Stomach (tissue), 8 donors: ENCODE measurements at regions not wholly inside any gene's neighbourhood (a gene's known extent, or its start where the extent isn't known, plus 50 kb on each side); places are given as distances from the start of the nearest gene placed in this dataset.

ENCODE experiments used
- DNase-seq, 2 donors: peaks; one replicate each; pipeline versions ENCODE4 v3.0.0 to v3.0.0-alpha.2; 2013 to 2019
- H3K27ac ChIP-seq, 5 donors: fragments of 200-600 bp in 4 of 5; sonication (generic) in 4 of 5; one replicate each; pipeline ENCODE4 v1.5.1; 2013 to 2019; ENCODE audit warnings: mild to moderate bottlenecking in 1 of 5, moderate library complexity in 1 of 5
- H3K27me3 ChIP-seq, 3 donors: fragments of 200-600 bp; sonication (generic); one replicate each; pipeline ENCODE4 v1.5.1; 2017 to 2019; ENCODE audit warnings: mixed run types in 1 of 3
- H3K36me3 ChIP-seq, 4 donors: fragments of 200-600 bp; sonication (generic); 1 replicate in 3 of 4; 2 replicates in 1 of 4; pipeline ENCODE4 v1.5.1; 2016 to 2019
- H3K4me1 ChIP-seq, 4 donors: fragments of 200-600 bp; sonication (generic); one replicate each; pipeline ENCODE4 v1.5.1; 2016 to 2019
- H3K4me3 ChIP-seq, 4 donors: fragments of 200-600 bp; sonication (generic) in 3 of 4; one replicate each; pipeline ENCODE4 v1.5.1; 2016 to 2019; ENCODE audit warnings: mild to moderate bottlenecking in 1 of 4
- H3K9me3 ChIP-seq, 4 donors: fragments of 200-600 bp; sonication (generic); one replicate each; pipeline ENCODE4 v1.5.1; 2016 to 2019
- EP300 ChIP-seq: sonication (generic); formaldehyde crosslinking; IDR thresholded peaks from one replicate; pipeline ENCODE4 v1.6.1; 2017; ENCODE audit warnings: antibody characterized with exemption
- POLR2A ChIP-seq, 4 donors: fragments of 450-650 bp; IDR thresholded peaks; one replicate each; pipeline ENCODE4 v1.6.1; 2016; ENCODE audit warnings: antibody characterized with exemption in 4 of 4, control low read depth in 2 of 4, mild to moderate bottlenecking in 1 of 4, moderate library complexity in 1 of 4
- POLR2AphosphoS5 ChIP-seq, 3 donors: sonication (generic); formaldehyde crosslinking; IDR thresholded peaks; one replicate each; pipeline ENCODE4 v1.6.1; 2016; ENCODE audit warnings: antibody characterized with exemption in 3 of 3
- WGBS, 5 donors: extraction: QIAGEN DNeasy Blood & Tissue Kit in 3 of 5; methylation state at CpG; one replicate each; pipeline versions ENCODE4 v1.1.5 to v1.1.7; 2013 to 2018; 5-methylcytosine and 5-hydroxymethylcytosine counted together
- intact Hi-C: fragments of 100-400 bp; cut with DNase I; formaldehyde crosslinking; loops from one replicate; pipeline ENCODE4 v1.15.1; 2023; ENCODE audit warnings: low total_unique reads
- TF ChIP-seq, protein P1 (sequence below), 7 experiments: fragments of 450-650 bp in 4 of 7; fragments of 200-600 bp in 3 of 7; sonication (generic) in 3 of 7; IDR thresholded peaks; one replicate each; pipeline ENCODE4 v1.5.1; 2016 to 2019; ENCODE audit warnings: antibody characterized with exemption in 7 of 7, control low read depth in 2 of 7, mild to moderate bottlenecking in 1 of 7
- donor health status: healthy with polysubstance abuse.
- donor health status: Bipolar disorder and iron deficiency.
- donor health status: healthy.

DNA sequence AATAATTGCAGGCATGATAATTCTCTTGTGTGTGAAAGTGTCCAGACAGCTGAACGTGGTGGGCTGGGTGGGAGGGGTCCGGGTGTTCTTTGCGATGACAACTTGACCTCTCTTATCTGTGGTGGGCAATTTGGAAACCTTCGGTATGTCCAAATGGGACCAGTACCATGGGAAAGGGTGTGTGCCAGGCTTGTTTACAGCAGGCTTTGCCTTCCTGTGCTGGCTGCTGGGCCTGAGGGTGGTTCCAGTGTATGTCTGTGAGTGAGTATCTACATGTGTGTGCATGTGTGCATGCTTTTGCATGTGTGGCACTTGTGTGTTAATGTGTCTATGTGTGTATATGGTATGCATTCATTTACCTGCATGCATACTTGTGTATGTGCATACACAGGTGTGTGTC, 166.4 kb downstream of the GADD45G start:
- H3K27ac ChIP-seq = no peak overlapping the region
- no peaks in the 10 kb centered on the region for H3K36me3 ChIP-seq
- WGBS, 5 donors = 45 to 74% (median 59%) methylated on average over 4 of the region's 4 CpGs
- TF ChIP-seq POLR2AphosphoS5 (IDR thresholded peaks at IDR 0.05) (no peak), EP300 (no peak), POLR2A (IDR thresholded peaks at IDR 0.05) (no peak)
- TF ChIP-seq, protein P1, sequence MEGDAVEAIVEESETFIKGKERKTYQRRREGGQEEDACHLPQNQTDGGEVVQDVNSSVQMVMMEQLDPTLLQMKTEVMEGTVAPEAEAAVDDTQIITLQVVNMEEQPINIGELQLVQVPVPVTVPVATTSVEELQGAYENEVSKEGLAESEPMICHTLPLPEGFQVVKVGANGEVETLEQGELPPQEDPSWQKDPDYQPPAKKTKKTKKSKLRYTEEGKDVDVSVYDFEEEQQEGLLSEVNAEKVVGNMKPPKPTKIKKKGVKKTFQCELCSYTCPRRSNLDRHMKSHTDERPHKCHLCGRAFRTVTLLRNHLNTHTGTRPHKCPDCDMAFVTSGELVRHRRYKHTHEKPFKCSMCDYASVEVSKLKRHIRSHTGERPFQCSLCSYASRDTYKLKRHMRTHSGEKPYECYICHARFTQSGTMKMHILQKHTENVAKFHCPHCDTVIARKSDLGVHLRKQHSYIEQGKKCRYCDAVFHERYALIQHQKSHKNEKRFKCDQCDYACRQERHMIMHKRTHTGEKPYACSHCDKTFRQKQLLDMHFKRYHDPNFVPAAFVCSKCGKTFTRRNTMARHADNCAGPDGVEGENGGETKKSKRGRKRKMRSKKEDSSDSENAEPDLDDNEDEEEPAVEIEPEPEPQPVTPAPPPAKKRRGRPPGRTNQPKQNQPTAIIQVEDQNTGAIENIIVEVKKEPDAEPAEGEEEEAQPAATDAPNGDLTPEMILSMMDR (IDR thresholded peaks at IDR 0.05) = no peak
- no peaks in the 10 kb centered on the region for H3K4me1 ChIP-seq
- intact Hi-C loops = no loop called here
- no peaks in the 10 kb centered on the region for H3K9me3 ChIP-seq
- no peaks in the 10 kb centered on the region for H3K27me3 ChIP-seq
- no peak for DNase-seq
- H3K4me3 ChIP-seq = no peak overlapping the region

DNA sequence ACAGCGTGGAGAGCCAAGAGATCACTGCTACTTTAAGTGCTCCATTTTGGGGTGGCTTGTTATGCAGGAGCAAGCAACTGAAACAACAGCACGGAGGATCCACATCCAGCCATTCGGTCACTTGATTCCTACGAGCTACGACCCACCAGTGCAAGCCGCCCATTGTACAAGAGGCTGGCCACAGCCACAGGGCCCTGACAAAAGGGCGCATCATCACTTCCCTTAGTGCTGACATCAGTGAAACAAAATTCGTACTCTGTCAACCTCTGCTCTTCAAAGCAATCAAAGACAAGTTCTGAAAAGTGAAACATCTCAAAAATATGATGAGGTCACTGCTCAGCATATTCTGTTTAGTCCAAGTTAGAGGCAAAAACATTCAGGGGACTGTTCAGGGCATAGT, 168.4 kb downstream of the GADD45G start:
- H3K27ac ChIP-seq = no peak overlapping the region
- TF ChIP-seq EP300 (no peak), POLR2A (IDR thresholded peaks at IDR 0.05) (no peak), POLR2AphosphoS5 (IDR thresholded peaks at IDR 0.05) (no peak)
- TF ChIP-seq, protein P1 (IDR thresholded peaks at IDR 0.05) = no peak
- no peak overlapping the region for H3K4me3 ChIP-seq
- intact Hi-C loops = no loop called here
- no peaks in the 10 kb centered on the region for H3K36me3 ChIP-seq
- H3K27me3 ChIP-seq = no peaks in the 10 kb centered on the region
- 81 to 99% (median 93%) methylated on average over 8 of the region's 8 CpGs for WGBS, 5 donors
- H3K9me3 ChIP-seq = no peaks in the 10 kb centered on the region
- DNase-seq = no peak
- H3K4me1 ChIP-seq = peaks cover 0 to 2% (median under 1%) of the 10 kb centered on the region in 4 donors

DNA sequence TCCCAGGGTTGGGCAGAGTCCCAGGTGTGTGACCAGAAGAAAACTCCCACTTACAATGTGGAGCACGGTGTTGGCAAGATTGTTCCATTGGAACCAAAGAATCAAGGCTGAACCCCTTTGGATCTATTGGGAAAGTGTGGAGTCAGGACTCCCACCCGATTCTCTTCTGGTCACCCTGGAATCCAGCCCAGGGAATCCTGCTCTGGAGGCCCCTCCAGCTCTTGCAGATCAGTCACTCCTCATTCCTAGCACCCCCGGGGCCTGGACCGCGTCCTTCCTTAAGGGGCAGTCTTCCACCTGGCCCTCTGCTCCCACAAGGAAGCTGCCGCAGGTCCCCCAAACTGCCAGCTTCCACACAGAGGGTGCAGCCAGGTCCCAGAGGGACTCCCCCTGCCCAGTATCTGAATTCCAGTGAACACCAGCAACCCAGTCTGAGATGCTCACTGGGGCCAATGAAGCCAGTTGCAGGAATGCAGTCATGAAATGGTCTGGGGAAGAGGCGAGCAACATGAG, 170.1 kb downstream of the GADD45G start:
- Histone ChIP-seq H3K36me3 (no peaks in the 10 kb centered on the region), H3K27me3 (no peaks in the 10 kb centered on the region), H3K27ac (no peak overlapping the region), H3K9me3 (no peaks in the 10 kb centered on the region), H3K4me1 (peaks cover 0 to 14% (median 7%) of the 10 kb centered on the region in 4 donors), H3K4me3 (no peak overlapping the region)
- no peak for TF ChIP-seq POLR2A (IDR thresholded peaks at IDR 0.05)
- TF ChIP-seq, protein P1 (IDR thresholded peaks at IDR 0.05) = no peak
- TF ChIP-seq POLR2AphosphoS5 (IDR thresholded peaks at IDR 0.05) = no peak
- TF ChIP-seq EP300 = no peak
- WGBS, 5 donors = 91 to 96% (median 94%) methylated on average over 3 to 7 of the region's 7 CpGs
- DNase-seq = no peak
- intact Hi-C loops = no loop called here

DNA sequence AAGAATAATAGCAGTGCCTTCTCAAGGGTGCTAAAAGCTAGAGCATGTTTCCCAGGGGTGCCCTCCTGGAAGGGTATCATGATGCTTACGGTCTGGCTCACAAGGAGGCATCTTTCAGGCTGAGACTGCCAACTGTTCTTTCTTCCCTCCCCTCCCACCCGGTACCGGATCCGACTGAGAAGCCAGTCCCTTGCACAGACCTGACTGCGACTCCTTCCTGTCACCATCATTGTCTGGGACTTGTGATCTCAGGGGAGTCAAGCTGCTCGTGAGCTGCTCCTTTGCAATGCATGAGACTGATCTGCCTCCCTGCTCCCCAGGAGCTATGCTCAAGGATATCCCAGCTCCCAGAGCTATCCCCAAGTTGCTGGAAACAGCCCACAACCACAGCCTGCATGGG, 170.8 kb downstream of the GADD45G start:
- intact Hi-C loops = no loop called here
- WGBS, 5 donors = 88 to 98% (median 95%) methylated on average over 6 of the region's 6 CpGs
- peaks cover 0 to 14% (median 7%) of the 10 kb centered on the region in 4 donors for H3K4me1 ChIP-seq
- no peaks in the 10 kb centered on the region for H3K36me3 ChIP-seq
- no peaks in the 10 kb centered on the region for H3K27me3 ChIP-seq
- H3K27ac ChIP-seq = no peak overlapping the region
- no peak for DNase-seq
- H3K4me3 ChIP-seq = no peak overlapping the region
- no peaks in the 10 kb centered on the region for H3K9me3 ChIP-seq
- no peak for TF ChIP-seq POLR2AphosphoS5 (IDR thresholded peaks at IDR 0.05)
- no peak for TF ChIP-seq POLR2A (IDR thresholded peaks at IDR 0.05)
- no peak for TF ChIP-seq EP300
- TF ChIP-seq, protein P1 (IDR thresholded peaks at IDR 0.05) = no peak
